HK-2 (cell line): ENCODE measurements at regions not wholly inside any gene's neighbourhood (a gene's known extent, or its start where the extent isn't known, plus 50 kb on each side); places are given as distances from the start of the nearest gene placed in this dataset.

ENCODE experiments used
- DNase-seq: peaks from one replicate; pipeline ENCODE4 v3.0.0-alpha.2; 2018; ENCODE audit not compliant: unreplicated experiment

DNA sequence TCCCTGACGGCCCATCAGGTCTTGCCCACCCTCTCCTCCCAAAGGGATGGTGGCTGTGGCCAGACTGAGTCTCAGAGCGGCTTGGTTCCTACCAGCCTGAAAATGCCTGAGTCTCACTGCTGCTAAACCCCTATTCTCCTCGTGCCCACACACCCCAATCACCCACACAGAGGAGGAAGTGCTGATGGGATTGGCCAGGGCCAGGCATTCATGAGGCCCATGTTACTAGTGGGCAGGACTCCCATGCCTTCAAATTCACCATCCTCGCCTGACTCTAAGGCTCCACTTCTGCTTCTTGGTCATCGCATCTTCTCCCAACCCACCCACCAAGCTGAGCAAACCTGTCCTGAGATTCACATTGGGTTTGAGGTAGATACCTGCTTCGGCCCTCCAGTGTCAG, 80.1 kb upstream of the CST7 start:
- DNase-seq = no peak

GRCh38 chr20:24870057-24870456, 79.0 kb upstream of the CST7 start:
- DNase-seq = no peak

DNA sequence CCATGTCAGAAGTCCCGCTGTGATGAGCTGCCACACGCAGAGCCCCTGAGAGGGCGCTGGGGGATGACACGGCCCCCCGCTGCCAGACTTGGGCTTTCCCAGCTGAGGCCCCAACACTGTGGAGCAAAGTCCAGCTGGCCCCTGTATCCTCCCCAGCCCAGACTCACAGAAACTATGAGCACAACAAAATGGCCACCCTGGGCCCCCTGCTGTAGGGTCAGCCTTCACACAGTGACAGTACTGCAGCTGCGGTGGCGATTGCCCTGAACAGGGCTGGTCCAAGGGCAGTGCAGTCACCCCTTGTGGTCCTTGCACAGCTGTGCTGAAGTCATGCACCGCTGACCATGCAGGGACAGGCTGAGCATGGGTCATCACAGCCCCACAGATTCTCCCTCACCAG, 78.2 kb upstream of the CST7 start:
- no peak for DNase-seq

DNA sequence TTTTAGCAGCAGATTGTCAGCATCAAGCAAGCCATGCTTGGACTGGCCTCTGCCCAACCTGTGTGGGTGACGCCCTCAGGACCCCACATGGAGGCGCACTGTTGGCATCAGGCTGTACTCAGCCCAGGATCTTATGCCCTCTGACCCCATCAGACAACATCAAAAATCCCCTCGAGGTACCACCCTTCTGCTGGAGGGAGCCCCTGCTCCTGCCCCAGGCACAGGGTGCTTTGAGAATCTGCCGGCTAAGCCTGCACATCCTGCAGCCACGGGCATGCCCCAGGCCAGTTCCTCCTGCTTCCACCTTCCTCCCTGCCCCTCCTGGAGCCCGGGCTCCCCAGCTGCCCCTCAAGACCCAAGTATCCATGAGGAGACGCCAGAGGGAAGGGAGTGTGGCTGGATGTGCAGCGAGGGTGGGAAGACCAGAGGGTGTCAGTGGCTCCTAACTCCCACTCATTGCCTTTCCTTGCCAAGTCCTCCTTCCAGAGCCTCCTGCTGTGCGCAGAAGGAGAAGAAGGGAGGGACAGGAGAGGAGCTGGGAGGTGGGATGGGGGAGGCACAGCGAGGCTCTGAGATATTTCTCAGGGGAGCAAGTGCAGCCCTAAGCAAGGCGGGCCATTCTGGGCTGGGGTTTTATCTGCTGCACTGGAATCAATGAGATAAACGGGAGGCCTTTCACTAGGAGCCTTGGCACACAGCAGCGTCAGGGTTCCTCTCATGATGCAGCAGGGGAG, 77.4 kb upstream of the CST7 start:
- DNase-seq = no peak

DNA sequence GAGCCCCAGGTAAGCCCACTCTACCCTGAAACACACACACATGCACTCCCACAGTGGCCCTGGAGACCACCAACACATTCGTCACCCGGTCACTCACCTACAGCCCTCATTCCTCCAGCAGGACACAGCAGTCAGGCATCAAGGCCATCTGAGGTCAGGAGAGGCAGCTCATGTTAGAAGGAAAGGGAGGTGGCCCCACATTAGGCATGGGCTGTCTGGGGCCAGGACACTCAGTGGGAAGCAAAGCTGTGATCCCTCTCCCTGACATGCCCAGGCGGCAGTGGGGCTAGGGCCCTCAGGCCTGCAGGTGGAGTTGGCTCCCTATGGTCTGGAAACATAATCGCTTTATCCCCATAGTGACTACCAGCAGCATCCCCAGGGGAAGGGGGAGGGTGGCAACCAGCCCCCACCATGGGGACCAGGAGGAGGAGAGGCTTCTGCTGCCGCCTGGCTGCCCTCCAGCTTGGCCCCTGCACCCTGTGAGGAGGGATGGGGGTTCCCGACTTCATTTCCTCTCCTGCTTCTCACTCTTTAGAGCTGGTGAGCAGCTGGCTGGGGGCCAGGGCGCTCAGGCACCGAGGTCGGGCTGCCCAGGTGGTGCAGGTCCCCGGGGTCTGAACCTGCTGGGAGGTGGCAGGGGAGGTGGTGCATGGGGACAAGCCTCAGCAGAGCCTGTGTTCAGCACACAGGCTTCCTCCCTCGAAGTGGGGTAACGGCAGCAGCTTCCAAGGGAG, 76.6 kb upstream of the CST7 start:
- no peak for DNase-seq

GRCh38 chr20:24873025-24873620, 75.9 kb upstream of the CST7 start:
- DNase-seq = no peak

DNA sequence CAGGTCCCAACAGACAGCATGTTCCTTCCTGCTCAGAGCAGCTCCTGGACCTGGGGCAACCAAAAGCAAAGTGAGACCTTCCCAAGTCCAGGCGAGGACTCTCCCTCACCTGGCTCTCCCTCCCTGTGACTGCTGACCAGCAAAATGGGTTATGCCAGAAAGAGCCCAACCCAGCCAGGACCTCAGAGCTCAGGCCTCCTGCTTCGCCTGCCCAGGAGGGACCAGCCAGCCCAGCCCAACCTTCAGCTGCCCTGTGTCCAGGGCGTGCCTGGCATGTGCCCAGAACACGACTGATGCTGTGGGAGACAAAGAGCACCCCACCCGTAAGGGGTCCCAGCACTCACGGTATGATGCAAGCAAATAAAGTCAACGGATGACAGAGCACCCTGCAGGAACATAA, 74.0 kb upstream of the CST7 start:
- DNase-seq = no peak

DNA sequence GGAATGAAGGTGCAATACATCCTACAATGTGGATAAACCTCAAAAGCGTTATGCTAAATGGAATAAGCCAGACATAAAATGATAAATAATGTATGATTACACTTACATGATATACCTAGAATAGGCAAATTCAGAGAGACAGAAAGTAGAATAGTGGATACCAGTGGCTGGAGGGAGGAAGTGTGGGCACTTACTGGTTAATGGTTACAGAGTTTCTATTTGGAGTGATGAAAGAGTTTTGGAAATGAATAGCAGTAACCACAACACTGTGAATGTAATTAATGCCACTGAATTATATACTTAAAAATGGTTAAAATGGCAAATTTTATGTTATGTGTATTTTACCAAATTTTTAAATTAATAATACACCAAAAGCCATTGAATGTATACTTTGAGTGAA, 71.4 kb upstream of the CST7 start:
- no peak for DNase-seq

DNA sequence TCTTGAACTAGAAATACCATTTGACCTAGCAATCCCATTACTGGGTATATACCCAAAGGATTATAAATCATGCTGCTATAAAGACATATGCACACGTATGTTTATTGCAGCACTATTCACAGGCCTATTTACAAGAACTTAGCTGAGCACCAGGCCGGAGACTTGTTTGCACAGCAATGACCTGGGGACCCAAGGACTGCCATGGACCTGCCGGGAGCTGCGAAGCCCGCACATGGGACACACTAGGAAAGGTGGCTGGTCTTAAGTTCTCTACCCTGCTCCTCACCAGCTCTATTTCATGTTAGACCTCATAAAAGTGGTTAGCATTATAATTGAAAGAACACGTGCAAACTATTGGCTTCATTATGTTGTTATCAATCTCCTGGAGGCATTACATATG, 70.4 kb upstream of the CST7 start:
- DNase-seq = no peak

- DNase-seq = no peak
Measured at GRCh38 chr20:24879875-24880274, 69.2 kb upstream of the CST7 start.

DNA sequence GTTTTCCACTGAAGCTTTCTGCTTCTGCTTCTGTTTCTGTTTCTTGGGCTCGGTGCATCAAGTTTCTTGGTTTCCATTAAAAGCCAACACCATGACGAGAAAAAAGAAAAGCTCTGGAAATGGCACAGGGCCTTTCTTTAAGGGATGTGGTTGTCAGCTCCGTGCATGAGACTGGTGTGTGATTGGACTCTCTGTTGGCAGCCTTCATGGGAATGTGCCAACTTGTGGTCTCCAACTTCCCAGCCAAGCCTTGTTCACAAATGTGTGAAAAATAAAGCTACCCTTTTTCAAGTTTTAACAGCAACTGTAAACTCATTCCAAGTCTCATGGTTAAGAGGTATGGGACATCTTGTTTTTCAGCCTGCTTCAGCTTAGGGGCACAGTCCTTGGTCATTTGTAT, 68.7 kb upstream of the CST7 start:
- DNase-seq = no peak

DNA sequence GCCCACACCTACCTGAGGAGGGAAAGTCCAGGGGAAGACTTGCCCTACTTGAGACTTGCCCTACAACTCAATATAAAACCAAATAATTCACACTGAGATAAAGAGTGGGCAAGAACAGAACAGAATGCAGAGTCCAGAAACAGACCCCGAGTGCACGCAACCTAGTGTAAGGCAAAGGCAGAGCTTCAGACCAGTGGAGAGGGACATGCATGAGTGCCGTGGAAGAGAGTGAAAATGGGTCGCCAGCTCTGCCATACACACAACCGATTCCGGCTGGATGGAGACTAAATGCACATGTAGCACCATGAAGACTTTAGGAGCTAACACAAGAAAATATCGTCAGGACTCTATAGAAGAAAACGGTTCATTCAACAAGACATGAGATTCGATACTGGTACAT, 58.8 kb upstream of the CST7 start:
- no peak for DNase-seq

- DNase-seq = no peak
Measured at GRCh38 chr20:24891546-24892393, 57.3 kb upstream of the CST7 start.

DNA sequence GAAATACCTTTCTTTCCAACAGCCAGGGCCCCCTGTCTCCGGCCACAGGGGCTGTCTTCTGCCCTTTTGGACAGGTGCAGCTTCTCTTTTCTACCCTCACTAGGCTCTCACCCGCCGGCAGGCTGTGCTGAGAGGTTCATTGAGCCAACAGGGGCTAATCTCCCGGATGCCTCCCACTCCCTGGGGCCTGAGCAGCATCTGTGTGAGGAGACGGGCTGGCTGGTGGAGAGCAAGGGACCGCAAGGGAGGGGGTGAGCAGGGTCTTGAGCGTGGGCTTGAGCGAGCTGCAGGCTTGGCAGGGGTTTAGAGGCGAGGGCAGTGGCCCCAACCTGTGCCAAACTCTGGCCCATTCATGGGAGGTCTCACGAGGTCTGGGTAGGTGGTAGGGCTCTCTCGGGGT, 56.5 kb upstream of the CST7 start:
- DNase-seq = no peak

DNA sequence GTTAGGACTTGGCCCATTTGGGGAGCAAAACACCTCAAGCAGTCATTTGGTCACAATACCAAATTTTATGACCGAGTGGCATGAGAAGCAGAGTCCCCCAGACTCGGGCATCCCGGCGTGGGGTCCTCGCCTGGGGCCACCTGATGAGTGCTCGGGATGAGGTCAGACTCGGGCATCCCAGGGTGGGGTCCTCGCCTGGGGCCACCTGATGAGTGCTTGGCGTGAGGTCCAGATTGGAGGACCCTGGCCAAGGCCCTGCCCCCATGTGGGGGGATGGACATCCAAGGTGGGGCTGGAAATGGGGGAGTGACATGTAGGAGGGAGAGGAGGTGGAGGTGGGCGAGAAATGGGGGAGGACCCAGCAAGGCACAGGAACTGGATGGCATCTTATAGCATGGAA, 56.1 kb upstream of the CST7 start:
- no peak for DNase-seq

DNA sequence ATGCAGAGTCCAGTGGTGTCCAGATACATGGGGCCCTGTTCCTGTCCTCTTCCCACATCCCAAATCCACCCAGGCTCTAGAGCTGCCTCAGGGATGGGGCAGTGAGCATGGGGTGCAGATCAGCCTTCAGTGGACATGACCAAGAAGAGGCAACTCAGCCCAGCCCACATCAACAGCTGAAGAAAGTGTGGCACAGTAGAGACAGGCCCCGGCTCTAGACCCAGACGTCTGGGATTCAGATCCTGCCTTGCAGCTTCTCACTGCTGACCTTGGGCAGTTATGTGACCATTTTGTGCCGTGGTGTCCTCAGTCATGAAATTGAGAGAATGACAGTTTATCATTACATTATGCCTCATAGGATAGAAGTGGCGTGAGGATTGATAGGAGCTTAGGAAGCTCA, 54.6 kb upstream of the CST7 start:
- DNase-seq = no peak

- no peak for DNase-seq
Measured at GRCh38 chr20:24894967-24895366, 54.1 kb upstream of the CST7 start.

GRCh38 chr20:24895431-24895830, 53.6 kb upstream of the CST7 start:
- DNase-seq = no peak

DNA sequence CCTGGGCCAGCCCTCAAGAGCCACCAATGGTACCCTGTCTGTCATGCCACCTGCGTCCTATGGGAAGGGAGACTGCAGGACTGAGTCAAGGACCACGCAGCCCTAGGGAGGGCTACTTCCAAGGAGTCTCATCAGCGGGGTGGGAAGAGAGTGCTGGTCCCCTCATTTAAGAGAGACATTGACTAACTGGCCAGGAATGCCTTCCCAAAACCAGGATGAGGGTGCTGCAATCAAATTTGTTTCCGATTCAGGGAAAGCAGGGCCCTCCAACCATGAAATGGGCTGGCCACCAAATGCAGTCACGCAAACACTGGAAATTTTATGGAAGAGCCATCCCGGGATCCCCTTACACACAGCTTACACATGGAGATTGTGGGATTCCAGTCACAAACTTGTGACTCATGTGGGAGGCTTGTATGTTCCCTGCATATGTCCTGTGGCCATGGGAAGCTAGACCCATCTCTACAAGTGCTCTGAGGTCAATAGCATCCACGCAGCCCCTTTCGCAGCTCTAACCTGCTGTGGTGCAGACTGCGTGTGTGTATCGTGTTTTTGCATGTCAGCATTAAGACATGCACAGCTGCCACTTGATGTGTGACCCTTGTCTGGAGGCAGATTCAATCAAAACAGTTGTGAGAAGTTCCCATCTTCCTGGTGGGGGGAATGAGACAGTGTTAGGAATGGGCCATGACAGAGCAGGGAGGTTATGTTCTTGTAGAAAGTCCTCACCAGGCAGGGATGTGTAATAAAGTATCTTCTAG, 53.0 kb upstream of the CST7 start:
- DNase-seq = no peak

DNA sequence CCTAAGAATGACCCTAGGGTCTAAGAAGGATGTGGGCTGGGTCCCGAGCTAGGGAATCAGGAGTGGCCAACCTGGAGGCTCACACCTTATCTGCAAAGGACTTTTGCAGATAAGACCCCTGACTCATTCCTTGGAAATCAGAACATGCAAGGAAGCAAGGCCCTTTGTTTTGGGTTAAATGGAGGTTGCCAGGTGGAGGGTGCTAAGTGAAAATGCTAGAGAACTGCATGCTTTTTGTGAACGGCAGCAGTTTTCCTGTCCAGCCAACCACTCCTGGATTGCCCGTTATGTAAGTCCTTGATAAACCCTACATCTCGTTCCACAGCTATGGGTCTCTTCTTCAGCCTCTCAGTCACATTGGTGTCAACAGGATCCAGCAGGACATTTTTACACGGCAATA, 52.1 kb upstream of the CST7 start:
- no peak for DNase-seq

DNA sequence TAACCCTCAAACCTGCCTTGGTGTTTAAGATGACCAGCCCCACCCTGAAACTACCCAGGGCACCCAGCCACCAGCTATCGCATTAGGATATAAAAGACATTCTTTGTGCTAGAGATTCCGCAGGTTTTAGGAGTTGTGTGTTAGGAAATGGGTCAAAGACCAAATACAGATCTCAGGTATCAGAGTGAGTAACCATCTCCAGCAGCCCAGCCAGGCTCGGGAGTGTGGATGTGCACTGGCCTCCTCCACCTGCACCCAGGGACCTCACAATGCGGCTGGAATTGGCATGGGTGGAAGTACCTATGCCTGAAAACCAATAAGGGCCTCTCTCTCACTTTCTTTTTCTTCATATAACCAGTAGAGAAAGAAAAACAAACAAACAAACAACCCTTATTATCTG, 51.1 kb upstream of the CST7 start:
- no peak for DNase-seq

DNA sequence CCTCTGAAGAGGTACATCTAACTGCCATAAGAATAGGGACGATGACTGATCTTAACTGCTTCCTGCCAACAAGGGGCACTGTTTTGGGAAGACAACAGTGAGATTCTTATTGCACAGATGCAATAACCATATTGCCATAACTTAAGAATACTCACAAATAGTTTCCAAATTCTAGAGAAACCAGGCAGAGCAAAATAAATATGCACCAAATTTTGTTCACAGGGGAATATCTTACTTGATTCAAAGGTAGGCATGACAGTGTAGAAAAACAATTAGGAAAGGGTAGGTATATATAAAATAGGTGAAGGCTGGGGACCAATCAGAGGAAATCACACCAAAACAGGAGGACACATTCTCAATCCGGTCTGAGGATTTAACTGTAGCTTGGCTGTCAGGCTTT, 49.9 kb upstream of the CST7 start:
- no peak for DNase-seq
